Coronary artery (tissue), 2 donors: ENCODE measurements at regions not wholly inside any gene's neighbourhood (a gene's known extent, or its start where the extent isn't known, plus 50 kb on each side); places are given as distances from the start of the nearest gene placed in this dataset.

ENCODE experiments used
- DNase-seq: peaks from one replicate; pipeline ENCODE4 v3.0.0-alpha.2; 2017; ENCODE audit warnings: low spot score
- H3K27ac ChIP-seq, 2 donors: fragments of 200-600 bp; sonication (generic); one replicate each; pipeline ENCODE4 v1.5.1; 2016 to 2019
- H3K4me3 ChIP-seq: fragments of 200-600 bp; sonication (generic); 2 replicates; pipeline ENCODE4 v1.5.1; 2016; ENCODE audit warnings: mild to moderate bottlenecking, moderate library complexity
- CTCF ChIP-seq: fragments of 200-600 bp; sonication (generic); IDR thresholded peaks from one replicate; pipeline ENCODE4 v1.5.1; 2019; ENCODE audit warnings: antibody characterized with exemption

GRCh38 chr6:167507376-167507945 is 182.6 kb downstream of the TTLL2 start:
- no peak for DNase-seq
- Histone ChIP-seq H3K4me3 (no peak overlapping the region), H3K27ac (no peak overlapping the region)
- TF ChIP-seq CTCF, result no peak

- TF ChIP-seq CTCF, result no peak
- DNase-seq, result no peak
- H3K27ac ChIP-seq, result no peak overlapping the region
- no peak overlapping the region for H3K4me3 ChIP-seq
Observed at GRCh38 chr6:167508919-167509852, 184.3 kb downstream of the TTLL2 start.

GRCh38 chr6:167509853-167510220 is 185.0 kb downstream of the TTLL2 start:
- Histone ChIP-seq H3K27ac (no peak overlapping the region), H3K4me3 (no peak overlapping the region)
- DNase-seq, result no peak
- no peak for TF ChIP-seq CTCF

- no peak overlapping the region for H3K27ac ChIP-seq
- no peak for DNase-seq
Observed at GRCh38 chr6:167510648-167511047, 185.8 kb downstream of the TTLL2 start.

GRCh38 chr6:167512696-167513375 is 187.9 kb downstream of the TTLL2 start:
- no peak for DNase-seq
- no peak for TF ChIP-seq CTCF
- Histone ChIP-seq H3K27ac (no peak overlapping the region), H3K4me3 (no peak overlapping the region)

More at GRCh38 chr6:167510648-167511047, 185.8 kb downstream of the TTLL2 start:
- TF ChIP-seq CTCF, result no peak
- no peak overlapping the region for H3K4me3 ChIP-seq

GRCh38 chr6:167513778-167514177 is 188.9 kb downstream of the TTLL2 start:
- Histone ChIP-seq H3K4me3 (no peak overlapping the region), H3K27ac (no peak overlapping the region)
- DNase-seq, result no peak
- no peak for TF ChIP-seq CTCF
